ENCODE measurements at regions not wholly inside any gene's neighbourhood (a gene's known extent, or its start where the extent isn't known, plus 50 kb on each side); places are given as distances from the start of the nearest gene placed in this dataset.
"Not testable (repeated sequence)": the region's sequence is repeated elsewhere in the genome, so short reads cannot be mapped to it uniquely, and the experiment has no call there.

GRCh38 chr1:66460776-66461175 lies 73.2 kb upstream of the SGIP1 start:
- no peak for DNase-seq (ENCODE audit: low read depth)

GRCh38 chr1:66462313-66462712 lies 71.6 kb upstream of the SGIP1 start:
- no peak for DNase-seq (ENCODE audit: low read depth)

GRCh38 chr1:66464351-66464750 lies 69.6 kb upstream of the SGIP1 start:
- no peak for DNase-seq (ENCODE audit: low read depth)

GRCh38 chr1:66464802-66465201 lies 69.2 kb upstream of the SGIP1 start:
- peak; percentile 88 for DNase-seq (ENCODE audit: low read depth)

GRCh38 chr1:66466695-66467094 lies 67.3 kb upstream of the SGIP1 start:
- peak; percentile 24 for DNase-seq (ENCODE audit: low read depth)

GRCh38 chr1:66468722-66469121 lies 65.2 kb upstream of the SGIP1 start:
- no peak for DNase-seq (ENCODE audit: low read depth)

GRCh38 chr1:66475940-66476339 lies 58.0 kb upstream of the SGIP1 start:
- DNase-seq (ENCODE audit: low read depth) = no peak

GRCh38 chr1:66476774-66477173 lies 57.2 kb upstream of the SGIP1 start:
- DNase-seq (ENCODE audit: low read depth) = no peak

GRCh38 chr1:66478116-66478515 lies 55.8 kb upstream of the SGIP1 start:
- DNase-seq (ENCODE audit: low read depth) = peak; percentile 72

GRCh38 chr1:66480162-66480561 lies 53.8 kb upstream of the SGIP1 start:
- no peak for DNase-seq (ENCODE audit: low read depth)

GRCh38 chr1:66481215-66481614 lies 52.7 kb upstream of the SGIP1 start:
- not testable (repeated sequence) for DNase-seq (ENCODE audit: low read depth)

Data from HT1080 (cell line).